Astrocyte of the spinal cord (primary cell): ENCODE measurements at regions not wholly inside any gene's neighbourhood (a gene's known extent, or its start where the extent isn't known, plus 50 kb on each side); places are given as distances from the start of the nearest gene placed in this dataset.

ENCODE experiments used
- DNase-seq: peaks from one replicate; pipeline ENCODE4 v3.0.0; 2011; ENCODE audit warnings: low read depth, low spot score
- H3K4me3 ChIP-seq: 2 replicates; pipeline ENCODE4 v1.5.1; 2011; ENCODE audit warnings: low read depth, mild to moderate bottlenecking, low read length, moderate library complexity
- in situ Hi-C: cut with HindIII; loops from 2 replicates; pipeline ENCODE4 v1.10.0; 2017; ENCODE audit warnings: low sequenced_read_pairs
- TF ChIP-seq, protein P1 (sequence below): IDR thresholded peaks from 2 replicates; pipeline ENCODE4 v1.5.1; 2012; ENCODE audit warnings: low read depth, mild to moderate bottlenecking, low read length, inconsistent platforms

- TF ChIP-seq, protein P1, sequence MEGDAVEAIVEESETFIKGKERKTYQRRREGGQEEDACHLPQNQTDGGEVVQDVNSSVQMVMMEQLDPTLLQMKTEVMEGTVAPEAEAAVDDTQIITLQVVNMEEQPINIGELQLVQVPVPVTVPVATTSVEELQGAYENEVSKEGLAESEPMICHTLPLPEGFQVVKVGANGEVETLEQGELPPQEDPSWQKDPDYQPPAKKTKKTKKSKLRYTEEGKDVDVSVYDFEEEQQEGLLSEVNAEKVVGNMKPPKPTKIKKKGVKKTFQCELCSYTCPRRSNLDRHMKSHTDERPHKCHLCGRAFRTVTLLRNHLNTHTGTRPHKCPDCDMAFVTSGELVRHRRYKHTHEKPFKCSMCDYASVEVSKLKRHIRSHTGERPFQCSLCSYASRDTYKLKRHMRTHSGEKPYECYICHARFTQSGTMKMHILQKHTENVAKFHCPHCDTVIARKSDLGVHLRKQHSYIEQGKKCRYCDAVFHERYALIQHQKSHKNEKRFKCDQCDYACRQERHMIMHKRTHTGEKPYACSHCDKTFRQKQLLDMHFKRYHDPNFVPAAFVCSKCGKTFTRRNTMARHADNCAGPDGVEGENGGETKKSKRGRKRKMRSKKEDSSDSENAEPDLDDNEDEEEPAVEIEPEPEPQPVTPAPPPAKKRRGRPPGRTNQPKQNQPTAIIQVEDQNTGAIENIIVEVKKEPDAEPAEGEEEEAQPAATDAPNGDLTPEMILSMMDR: no peak
- in situ Hi-C loops: no loop called here
- H3K4me3 ChIP-seq: no peak overlapping the region
- DNase-seq: no peak
These were observed 224.7 kb downstream of the KLF13 start for GRCh38 chr15:31551323-31551722.

DNA sequence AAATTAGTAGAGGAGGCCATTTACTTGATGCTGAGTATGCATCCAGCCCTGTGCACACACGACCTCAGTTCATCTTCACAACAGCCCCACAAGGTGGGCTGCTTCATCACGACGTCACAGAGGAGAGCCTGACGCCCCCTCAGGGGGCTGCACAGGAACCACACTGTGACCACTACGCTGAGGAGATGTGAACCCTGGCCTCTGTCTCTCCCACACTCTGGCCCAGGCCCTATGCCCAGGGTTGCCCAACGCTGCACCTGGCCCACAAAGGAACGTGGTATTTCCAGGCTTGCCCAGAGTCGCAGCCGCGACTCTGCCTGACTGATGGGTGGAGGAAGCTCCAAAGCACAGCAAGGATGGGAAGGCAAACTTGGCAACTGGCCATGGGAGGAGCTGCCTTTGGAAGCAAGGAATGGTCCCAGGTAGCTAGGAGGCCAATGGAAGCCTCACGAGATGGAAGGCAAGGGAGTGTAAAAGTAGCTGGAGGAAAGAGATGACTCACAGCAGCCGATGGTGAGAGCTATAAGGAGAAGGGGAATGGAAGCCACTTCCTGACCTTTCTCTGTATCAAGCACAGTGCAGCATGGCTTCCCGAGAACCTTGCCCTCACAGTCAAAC, 226.0 kb downstream of the KLF13 start:
- in situ Hi-C loops: no loop called here
- TF ChIP-seq, protein P1: no peak
- DNase-seq: peak; percentile 8
- H3K4me3 ChIP-seq: no peak overlapping the region

DNA sequence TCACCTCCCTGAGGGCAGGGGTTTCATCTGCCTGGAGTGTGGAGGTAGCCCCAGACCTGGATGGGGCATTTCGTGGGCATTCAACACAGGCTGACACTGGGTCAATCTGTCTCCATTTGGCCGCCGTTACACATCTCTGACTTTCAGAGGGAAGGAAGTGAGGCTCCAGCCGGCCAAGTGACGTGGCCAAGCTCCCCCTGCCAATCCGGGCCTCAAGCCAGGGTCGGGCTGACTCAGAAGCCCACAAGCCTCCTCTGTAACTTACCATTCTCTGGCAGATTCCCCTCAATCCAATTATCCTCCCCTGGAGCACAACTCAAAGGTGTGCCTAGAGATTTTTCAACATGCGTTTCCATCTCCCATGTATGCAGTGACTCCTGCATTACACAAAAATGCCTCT, 227.6 kb downstream of the KLF13 start:
- H3K4me3 ChIP-seq: no peak overlapping the region
- TF ChIP-seq, protein P1: no peak
- peak; percentile 93 for DNase-seq
- in situ Hi-C loops: no loop called here

DNA sequence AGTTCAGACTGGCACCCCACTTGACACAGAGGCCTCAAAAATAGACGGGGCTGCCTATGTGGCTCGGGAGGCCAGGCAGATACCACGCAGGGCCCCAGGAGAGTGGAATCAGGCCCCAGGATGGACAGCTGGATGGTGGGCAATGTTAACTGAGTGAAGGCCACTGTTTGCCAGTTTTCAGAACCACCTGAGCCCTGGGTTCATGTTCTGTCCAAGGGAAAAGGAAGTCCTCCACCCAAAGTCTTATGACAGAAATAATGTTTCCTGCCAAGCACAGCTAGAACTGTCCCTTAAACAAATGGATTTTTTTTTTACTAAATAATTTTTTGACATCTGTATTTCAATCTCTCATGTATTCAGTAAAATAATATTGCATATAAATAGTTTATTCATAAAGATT, 228.4 kb downstream of the KLF13 start:
- H3K4me3 ChIP-seq: no peak overlapping the region
- DNase-seq: no peak
- in situ Hi-C loops: no loop called here
- TF ChIP-seq, protein P1: no peak

- in situ Hi-C loops: no loop called here
- no peak overlapping the region for H3K4me3 ChIP-seq
- TF ChIP-seq, protein P1: no peak
- no peak for DNase-seq
These were observed 230.0 kb downstream of the KLF13 start for GRCh38 chr15:31556494-31557150.

DNA sequence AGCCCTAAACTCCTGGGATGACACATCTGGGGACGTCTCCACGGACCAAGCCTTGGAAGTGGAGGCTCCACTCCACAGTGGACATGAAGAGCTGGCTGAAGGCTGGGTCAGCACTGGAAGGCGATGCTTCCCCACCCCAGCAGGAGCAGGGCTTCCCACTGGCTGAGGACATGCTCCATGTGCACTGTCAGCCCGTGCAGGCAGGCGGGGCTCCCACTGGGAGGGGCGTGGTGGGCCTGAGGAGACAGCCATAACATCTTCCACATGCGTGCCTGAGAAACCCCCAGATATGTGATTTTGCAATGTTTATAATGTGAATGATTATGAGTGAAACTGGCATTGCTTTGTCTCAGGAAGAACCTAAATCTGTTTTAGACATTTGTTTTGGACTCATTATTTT, 231.3 kb downstream of the KLF13 start:
- in situ Hi-C loops: no loop called here
- no peak overlapping the region for H3K4me3 ChIP-seq
- no peak for DNase-seq
- TF ChIP-seq, protein P1: no peak
